Common myeloid progenitor, CD34-positive (primary cell): ENCODE measurements at regions not wholly inside any gene's neighbourhood (a gene's known extent, or its start where the extent isn't known, plus 50 kb on each side); places are given as distances from the start of the nearest gene placed in this dataset.
"Not testable (repeated sequence)": the region's sequence is repeated elsewhere in the genome, so short reads cannot be mapped to it uniquely, and the experiment has no call there.

Experiments used
- CTCF ChIA-PET: fragments of 350-600 bp; sonication (Branson Sonifier 250); formaldehyde crosslinking; loops from one replicate; lab custom pipeline; 2021; ENCODE audit warnings: antibody characterized with exemption; lab: Charles Lee
- POLR2A ChIA-PET: fragments of 350-600 bp; sonication (Branson Sonifier 250); formaldehyde crosslinking; loops from one replicate; lab custom pipeline; 2021; ENCODE audit warnings: antibody characterized with exemption; lab: Charles Lee
- DNase-seq, 3 donors: peaks; one replicate each; pipeline versions ENCODE4 v3.0.0 to v3.0.0-alpha.2; 2013
- H3K27ac ChIP-seq, 2 experiments: 1 replicate in 1 of 2; 2 replicates in 1 of 2; pipeline ENCODE4 v1.7.0; 2013; ENCODE audit warnings: inconsistent platforms in 2 of 2, low read length in 2 of 2, mild to moderate bottlenecking in 2 of 2, low read depth in 1 of 2, moderate library complexity in 1 of 2; ENCODE audit not compliant: severe bottlenecking in 2 of 2, insufficient read depth in 1 of 2, poor library complexity in 1 of 2
- H3K27me3 ChIP-seq, 5 experiments: replicated peaks in 2 of 5; 1 replicate in 3 of 5; 2 replicates in 2 of 5; pipeline versions ENCODE4 v1.6.1 to v1.7.0; 2013; ENCODE audit warnings: low read length in 4 of 5, mild to moderate bottlenecking in 2 of 5, moderate library complexity in 2 of 5, inconsistent platforms in 1 of 5; ENCODE audit not compliant: insufficient read depth in 5 of 5, control insufficient read depth in 4 of 5
- H3K36me3 ChIP-seq, 4 experiments: 1 replicate in 2 of 4; 2 replicates in 2 of 4; pipeline versions ENCODE4 v1.6.1 to v1.7.0; 2013; ENCODE audit warnings: low read length in 3 of 4, control low read depth in 1 of 4, mild to moderate bottlenecking in 1 of 4; ENCODE audit not compliant: control insufficient read depth in 4 of 4, insufficient read depth in 4 of 4
- H3K4me1 ChIP-seq, 4 experiments: 1 replicate in 3 of 4; 2 replicates in 1 of 4; pipeline versions ENCODE4 v1.6.1 to v1.7.1; 2013; ENCODE audit warnings: low read length in 3 of 4, mild to moderate bottlenecking in 3 of 4, control low read depth in 1 of 4, inconsistent platforms in 1 of 4, moderate library complexity in 1 of 4; ENCODE audit not compliant: control insufficient read depth in 4 of 4, insufficient read depth in 4 of 4; ENCODE audit errors: control extremely low read depth in 1 of 4
- H3K4me3 ChIP-seq, 7 experiments: 1 replicate in 4 of 7; 2 replicates in 3 of 7; pipeline versions ENCODE4 v1.5.1 to v1.7.0; 2013; ENCODE audit warnings: mild to moderate bottlenecking in 7 of 7, low read length in 6 of 7, moderate library complexity in 6 of 7, inconsistent platforms in 2 of 7, low read depth in 2 of 7, control low read depth in 1 of 7; ENCODE audit not compliant: insufficient read depth in 4 of 7, control insufficient read depth in 1 of 7; ENCODE audit errors: extremely low read depth in 1 of 7
- H3K9me3 ChIP-seq, 5 experiments: 1 replicate in 4 of 5; 2 replicates in 1 of 5; pipeline versions ENCODE4 v1.6.1 to v1.7.1; 2013; ENCODE audit warnings: low read length in 4 of 5, mild to moderate bottlenecking in 2 of 5, inconsistent platforms in 1 of 5, low read depth in 1 of 5, moderate library complexity in 1 of 5; ENCODE audit not compliant: control insufficient read depth in 4 of 5, insufficient read depth in 2 of 5; ENCODE audit errors: control extremely low read depth in 1 of 5
- WGBS: methylation state at CpG from one replicate; pipeline ENCODE4 v1.1.5; 2013; ENCODE audit not compliant: insufficient coverage; 5-methylcytosine and 5-hydroxymethylcytosine counted together

GRCh38 chr15:60295901-60296300, 101.9 kb downstream of the ANXA2 start:
- DNase-seq, CTCF ChIA-PET, POLR2A ChIA-PET: not testable (repeated sequence)

GRCh38 chr15:60297047-60297446, 100.7 kb downstream of the ANXA2 start:
- no peak for DNase-seq
- CTCF ChIA-PET, result interaction anchor here (0.7 kb wide), 1 partner anchor 82 kb away, joined by 3 read pairs; no protein-coding TSS in a partner anchor
- 100% methylated on average over 2 of the region's 3 CpGs for WGBS
- Histone ChIP-seq H3K36me3 (no peaks in the 10 kb centered on the region), H3K4me1 (no peaks in the 10 kb centered on the region), H3K27ac (no peak overlapping the region), H3K27me3 (no peaks in the 10 kb centered on the region), H3K9me3 (peaks cover 0 to 2% (median 0%) of the 10 kb centered on the region in 5 experiments), H3K4me3 (no peak overlapping the region)
- POLR2A ChIA-PET, result no interaction called here

More at GRCh38 chr15:60295901-60296300, 101.9 kb downstream of the ANXA2 start:
- H3K27me3 ChIP-seq, H3K27ac ChIP-seq, H3K36me3 ChIP-seq, H3K9me3 ChIP-seq, H3K4me3 ChIP-seq, H3K4me1 ChIP-seq: not testable (repeated sequence)
- 48% methylated on average over 4 of the region's 5 CpGs for WGBS
